ENCODE measurements at regions not wholly inside any gene's neighbourhood (a gene's known extent, or its start where the extent isn't known, plus 50 kb on each side); places are given as distances from the start of the nearest gene placed in this dataset.
"Not testable (repeated sequence)": the region's sequence is repeated elsewhere in the genome, so short reads cannot be mapped to it uniquely, and the experiment has no call there.

DNA sequence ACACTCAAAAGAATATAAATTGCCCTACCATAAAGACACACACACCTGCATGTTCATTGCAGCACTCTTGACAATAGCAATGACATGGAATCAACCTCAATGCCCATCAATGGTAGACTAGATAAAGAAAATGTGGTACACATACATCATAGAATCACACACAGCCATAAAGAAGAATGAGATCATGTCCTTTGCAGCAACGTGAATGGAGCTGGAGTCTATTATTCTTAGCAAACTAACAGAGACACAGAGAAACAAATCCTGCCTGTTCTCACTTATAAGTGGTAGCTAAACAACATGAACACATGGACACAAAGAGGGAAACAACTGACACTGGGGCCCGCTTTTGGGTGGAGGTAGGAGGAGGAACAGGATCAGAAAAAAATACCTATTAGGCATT lies 2062.2 kb upstream of the CDH6 start:
- TF ChIP-seq, protein P1, sequence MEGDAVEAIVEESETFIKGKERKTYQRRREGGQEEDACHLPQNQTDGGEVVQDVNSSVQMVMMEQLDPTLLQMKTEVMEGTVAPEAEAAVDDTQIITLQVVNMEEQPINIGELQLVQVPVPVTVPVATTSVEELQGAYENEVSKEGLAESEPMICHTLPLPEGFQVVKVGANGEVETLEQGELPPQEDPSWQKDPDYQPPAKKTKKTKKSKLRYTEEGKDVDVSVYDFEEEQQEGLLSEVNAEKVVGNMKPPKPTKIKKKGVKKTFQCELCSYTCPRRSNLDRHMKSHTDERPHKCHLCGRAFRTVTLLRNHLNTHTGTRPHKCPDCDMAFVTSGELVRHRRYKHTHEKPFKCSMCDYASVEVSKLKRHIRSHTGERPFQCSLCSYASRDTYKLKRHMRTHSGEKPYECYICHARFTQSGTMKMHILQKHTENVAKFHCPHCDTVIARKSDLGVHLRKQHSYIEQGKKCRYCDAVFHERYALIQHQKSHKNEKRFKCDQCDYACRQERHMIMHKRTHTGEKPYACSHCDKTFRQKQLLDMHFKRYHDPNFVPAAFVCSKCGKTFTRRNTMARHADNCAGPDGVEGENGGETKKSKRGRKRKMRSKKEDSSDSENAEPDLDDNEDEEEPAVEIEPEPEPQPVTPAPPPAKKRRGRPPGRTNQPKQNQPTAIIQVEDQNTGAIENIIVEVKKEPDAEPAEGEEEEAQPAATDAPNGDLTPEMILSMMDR (IDR thresholded peaks at IDR 0.05; ENCODE audit: insufficient read depth, low read length, poor library complexity, severe bottlenecking): no peak
- H3K27me3 ChIP-seq (replicated peaks; ENCODE audit: control insufficient read depth, insufficient read depth, low read length): no peaks in the 10 kb centered on the region
- DNase-seq (ENCODE audit: extremely low read depth, insufficient read length): no peak
- no peaks in the 10 kb centered on the region for H3K36me3 ChIP-seq (ENCODE audit: control insufficient read depth, insufficient read depth, low read length)
- H3K4me3 ChIP-seq (replicated peaks; ENCODE audit: low read depth, low read length): no peak overlapping the region

DNA sequence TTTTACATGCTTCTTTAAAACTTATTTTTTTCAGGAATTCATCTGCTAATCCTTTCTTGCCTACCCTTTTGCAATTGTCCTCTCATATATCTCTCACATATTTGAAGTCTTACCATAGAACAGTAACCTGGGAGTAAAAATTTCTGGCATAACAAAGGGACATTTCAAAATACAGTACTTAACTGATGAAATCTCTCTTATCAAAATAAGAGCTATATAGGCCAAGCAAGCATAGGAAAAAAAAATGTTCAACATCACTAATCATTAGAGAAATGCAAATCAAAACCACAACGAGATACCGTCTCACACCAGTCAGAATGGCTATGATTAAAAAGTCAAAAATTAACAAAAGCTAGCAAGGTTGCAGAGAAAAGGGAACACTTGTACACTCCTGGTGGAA lies 2062.7 kb upstream of the CDH6 start:
- Histone ChIP-seq H3K4me3 (replicated peaks; ENCODE audit: low read depth, low read length) (no peak overlapping the region), H3K36me3 (ENCODE audit: control insufficient read depth, insufficient read depth, low read length) (no peaks in the 10 kb centered on the region), H3K27me3 (replicated peaks; ENCODE audit: control insufficient read depth, insufficient read depth, low read length) (no peaks in the 10 kb centered on the region)
- TF ChIP-seq, protein P1 (IDR thresholded peaks at IDR 0.05; ENCODE audit: insufficient read depth, low read length, poor library complexity, severe bottlenecking): no peak
- no peak for DNase-seq (ENCODE audit: extremely low read depth, insufficient read length)

DNA sequence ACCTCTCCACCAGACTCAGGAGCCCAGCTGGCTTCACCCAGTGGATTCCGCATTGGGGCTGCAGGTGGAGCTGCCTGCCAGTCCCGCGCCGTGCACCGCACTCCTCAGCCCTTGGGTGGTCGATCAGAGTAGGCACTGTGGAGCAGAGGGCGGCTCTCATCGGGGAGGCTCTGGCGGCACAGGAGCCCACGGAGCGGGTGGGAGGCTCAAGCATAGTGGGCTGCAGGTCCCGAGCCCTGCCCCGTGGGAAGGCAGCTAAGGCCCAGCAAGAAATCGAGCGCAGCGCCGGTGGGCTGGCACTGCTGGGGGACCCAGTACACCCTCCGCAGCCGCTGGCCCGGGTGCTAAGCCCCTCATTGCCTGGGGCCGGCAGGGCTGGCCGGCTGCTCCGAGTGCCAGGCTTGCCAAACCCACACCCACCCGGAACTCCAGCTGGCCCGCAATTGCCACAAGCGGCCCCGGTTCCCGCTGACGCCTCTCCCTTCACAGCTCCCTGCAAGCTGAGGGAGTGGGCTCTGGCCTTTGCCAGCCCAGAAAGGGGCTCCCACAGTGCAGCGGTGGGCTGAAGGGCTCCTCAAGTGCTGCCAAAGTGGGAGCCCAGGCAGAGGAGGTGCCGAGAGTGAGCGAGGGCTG lies 2065.8 kb upstream of the CDH6 start:
- H3K27me3 ChIP-seq (replicated peaks; ENCODE audit: control insufficient read depth, insufficient read depth, low read length); H3K4me3 ChIP-seq (replicated peaks; ENCODE audit: low read depth, low read length); H3K36me3 ChIP-seq (ENCODE audit: control insufficient read depth, insufficient read depth, low read length); DNase-seq (ENCODE audit: extremely low read depth, insufficient read length): not testable (repeated sequence)

DNA sequence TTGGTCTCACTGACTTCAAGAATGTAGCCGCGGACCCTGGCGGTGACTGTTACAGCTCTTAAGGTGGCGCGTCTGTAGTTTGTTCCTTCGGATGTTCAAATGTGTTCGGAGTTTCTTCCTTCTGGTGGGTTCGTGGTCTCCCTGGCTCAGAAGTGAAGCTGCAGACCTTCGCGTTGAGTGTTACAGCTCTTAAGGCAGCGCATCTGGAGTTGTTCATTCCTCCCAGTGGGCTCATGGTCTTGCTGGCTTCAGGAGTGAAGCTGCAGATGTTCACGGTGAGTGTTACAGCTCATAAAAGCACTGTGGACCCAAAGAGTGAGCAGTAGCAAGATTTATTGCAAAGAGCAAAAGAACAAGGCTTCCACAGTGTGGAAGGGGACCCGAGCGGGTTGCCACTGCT lies 2067.0 kb upstream of the CDH6 start:
- not testable (repeated sequence) for H3K27me3 ChIP-seq (replicated peaks; ENCODE audit: control insufficient read depth, insufficient read depth, low read length); DNase-seq (ENCODE audit: extremely low read depth, insufficient read length); H3K4me3 ChIP-seq (replicated peaks; ENCODE audit: low read depth, low read length); H3K36me3 ChIP-seq (ENCODE audit: control insufficient read depth, insufficient read depth, low read length)

DNA sequence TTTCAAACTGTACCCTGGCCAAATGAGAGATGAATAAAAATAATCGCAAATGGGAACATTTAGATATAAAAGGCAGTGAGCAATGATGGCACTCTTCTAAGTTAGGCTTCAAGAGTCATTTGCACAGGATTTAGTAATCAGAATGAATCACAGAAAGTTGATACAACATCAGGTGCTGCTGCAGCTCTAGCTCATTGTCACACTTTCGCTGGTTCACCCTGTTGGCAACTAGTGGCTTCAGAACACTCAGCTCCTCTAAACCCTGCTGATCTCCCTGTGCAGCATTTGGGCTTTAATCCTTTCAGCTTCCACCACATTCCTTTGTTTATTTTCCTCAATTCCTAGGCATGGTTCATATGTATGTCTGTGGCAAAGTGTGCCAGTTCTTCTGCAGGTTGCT lies 2071.2 kb upstream of the CDH6 start:
- Histone ChIP-seq H3K36me3 (ENCODE audit: control insufficient read depth, insufficient read depth, low read length) (no peaks in the 10 kb centered on the region), H3K4me3 (replicated peaks; ENCODE audit: low read depth, low read length) (no peak overlapping the region), H3K27me3 (replicated peaks; ENCODE audit: control insufficient read depth, insufficient read depth, low read length) (no peaks in the 10 kb centered on the region)
- no peak for DNase-seq (ENCODE audit: extremely low read depth, insufficient read length)
- TF ChIP-seq, protein P1 (IDR thresholded peaks at IDR 0.05; ENCODE audit: insufficient read depth, low read length, poor library complexity, severe bottlenecking): no peak

DNA sequence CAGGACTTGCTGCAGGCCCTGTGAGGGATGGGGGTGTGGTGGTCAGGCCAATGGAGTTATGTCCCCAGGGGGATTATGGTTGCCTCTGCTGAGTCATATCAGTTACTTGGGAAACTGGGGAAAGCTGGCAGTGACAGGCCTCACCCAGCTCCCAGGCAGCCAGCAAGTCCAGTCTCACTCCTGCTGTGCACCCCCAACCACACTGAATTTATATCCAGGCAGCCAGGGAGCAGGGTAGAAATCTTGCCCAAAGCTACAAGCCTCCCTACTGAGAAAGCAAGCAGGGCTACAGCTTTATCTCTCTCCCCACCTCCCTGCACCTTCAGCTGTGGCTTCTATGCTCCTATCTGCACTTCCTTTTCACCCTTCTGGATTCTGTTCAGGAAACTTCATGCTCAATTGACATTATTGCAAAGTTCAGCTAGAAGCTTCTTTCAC lies 2076.0 kb upstream of the CDH9 start:
- Histone ChIP-seq H3K36me3 (ENCODE audit: control insufficient read depth, insufficient read depth, low read length) (no peaks in the 10 kb centered on the region), H3K4me3 (replicated peaks; ENCODE audit: low read depth, low read length) (no peak overlapping the region), H3K27me3 (replicated peaks; ENCODE audit: control insufficient read depth, insufficient read depth, low read length) (no peaks in the 10 kb centered on the region)
- DNase-seq (ENCODE audit: extremely low read depth, insufficient read length): no peak
- TF ChIP-seq, protein P1 (IDR thresholded peaks at IDR 0.05; ENCODE audit: insufficient read depth, low read length, poor library complexity, severe bottlenecking): no peak

DNA sequence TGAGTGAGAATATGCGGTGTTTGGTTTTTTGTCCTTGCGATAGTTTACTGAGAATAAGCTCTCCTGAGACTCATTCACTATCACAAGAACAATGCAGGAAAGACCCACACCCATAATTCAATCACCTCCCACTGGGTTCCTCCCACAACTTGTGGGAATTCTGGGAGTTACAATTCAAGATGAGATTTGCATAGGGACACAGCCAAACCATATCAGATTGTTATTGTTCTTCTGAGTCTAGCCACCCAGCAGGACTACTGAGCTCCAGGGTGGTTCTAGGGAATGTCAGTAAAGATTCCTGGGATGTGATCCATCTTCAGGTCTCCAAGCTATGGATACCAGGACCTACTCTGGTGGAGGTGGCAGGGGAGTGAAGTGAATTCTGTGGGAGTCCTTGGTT lies 2075.1 kb upstream of the CDH9 start:
- DNase-seq (ENCODE audit: extremely low read depth, insufficient read length): no peak
- Histone ChIP-seq H3K27me3 (replicated peaks; ENCODE audit: control insufficient read depth, insufficient read depth, low read length) (no peaks in the 10 kb centered on the region), H3K4me3 (replicated peaks; ENCODE audit: low read depth, low read length) (no peak overlapping the region), H3K36me3 (ENCODE audit: control insufficient read depth, insufficient read depth, low read length) (no peaks in the 10 kb centered on the region)
- TF ChIP-seq, protein P1 (IDR thresholded peaks at IDR 0.05; ENCODE audit: insufficient read depth, low read length, poor library complexity, severe bottlenecking): no peak

Measured in GM06990 (cell line).